ENCODE measurements at regions not wholly inside any gene's neighbourhood (a gene's known extent, or its start where the extent isn't known, plus 50 kb on each side); places are given as distances from the start of the nearest gene placed in this dataset.

GRCh38 chr4:24078347-24078962 is 188.6 kb upstream of the PPARGC1A start:
- FAIRE-seq (no peak), DNase-seq (ENCODE audit: low read depth in 1 of 2, low spot score in 2 of 2) (no peak)
- Histone ChIP-seq H3K36me3 (ENCODE audit: control insufficient read depth in 2 of 4, insufficient read depth in 4 of 4, low read length in 3 of 4) (no peaks in the 10 kb centered on the region), H3K9me3 (ENCODE audit: insufficient read depth in 2 of 2, low read depth in 1 of 2, low read length in 1 of 2) (no peaks in the 10 kb centered on the region), H4K8ac (ENCODE audit: extremely low read depth, insufficient read depth, low read length) (no peak overlapping the region), H3K27me3 (replicated peaks in 1 of 4; ENCODE audit: control insufficient read depth in 3 of 4, extremely low read depth in 1 of 4, insufficient read depth in 3 of 4, low read length in 3 of 4) (no peaks in the 10 kb centered on the region; a peak in 1 of 7 replicates), H3K56ac (replicated peaks; ENCODE audit: insufficient read length, low read depth, low read length) (no peak overlapping the region), H2BK12ac (ENCODE audit: low read depth, low read length) (no peak overlapping the region), H3K4me1 (replicated peaks in 1 of 4; ENCODE audit: control insufficient read depth in 3 of 4, insufficient read depth in 4 of 4, low read length in 3 of 4) (no peaks in the 10 kb centered on the region), H3K27ac (ENCODE audit: low read depth, low read length) (no peak overlapping the region), H3K79me2 (ENCODE audit: control insufficient read depth in 1 of 2, insufficient read depth in 2 of 2, low read length in 2 of 2) (no peaks in the 10 kb centered on the region), H2BK15ac (ENCODE audit: low read length) (no peak overlapping the region), H3K79me1 (ENCODE audit: low read depth, low read length) (no peaks in the 10 kb centered on the region), H4K91ac (replicated peaks; ENCODE audit: insufficient read length, low read length) (no peak overlapping the region), H2BK120ac (replicated peaks; ENCODE audit: low read depth, low read length) (no peak overlapping the region), H3K4ac (replicated peaks; ENCODE audit: insufficient read length, low read depth, low read length) (no peak overlapping the region), H3K4me2 (ENCODE audit: insufficient read depth in 1 of 2, low read depth in 2 of 2, low read length in 2 of 2) (no peak overlapping the region), H2AFZ (ENCODE audit: low read length) (no peak overlapping the region), H3K4me3 (ENCODE audit: extremely low read depth in 1 of 4, insufficient read depth in 2 of 4, low read depth in 3 of 4, low read length in 4 of 4) (no peak overlapping the region), H3K23me2 (ENCODE audit: low read depth, low read length) (no peaks in the 10 kb centered on the region), H2BK20ac (ENCODE audit: low read length) (no peak overlapping the region), H4K20me1 (replicated peaks in 1 of 2; ENCODE audit: control insufficient read depth in 1 of 2, insufficient read depth in 2 of 2, low read length in 2 of 2) (no peaks in the 10 kb centered on the region), H3K14ac (ENCODE audit: insufficient read length) (no peak overlapping the region), H3K23ac (ENCODE audit: insufficient read length) (no peak overlapping the region), H3K9ac (replicated peaks in 1 of 4; ENCODE audit: extremely low read depth in 1 of 4, low read depth in 3 of 4, low read length in 3 of 4) (no peak overlapping the region), H4K5ac (ENCODE audit: insufficient read length, low read depth, low read length) (no peak overlapping the region), H3K18ac (ENCODE audit: extremely low read depth, low read length) (no peak overlapping the region), H2BK5ac (ENCODE audit: low read depth, low read length) (no peak overlapping the region), H2AK5ac (ENCODE audit: low read depth, low read length) (no peak overlapping the region)
- ChIA-PET CTCF (ENCODE audit: partially characterized antibody) (no interaction called here), POLR2A (ENCODE audit: partially characterized antibody) (no interaction called here)
- 93% methylated on average over 2 of the region's 2 CpGs; no CpG with 5 or more reads in 1 of the 2 experiments for WGBS, 2 experiments (ENCODE audit: extremely low coverage in 1 of 2, insufficient coverage in 1 of 2, insufficient read length in 1 of 2, insufficient replicate concordance in 2 of 2, low coverage in 1 of 2, low lambda C conversion rate in 2 of 2, missing lambda C conversion rate in 1 of 2)
- TF ChIP-seq RFX5 (IDR thresholded peaks at IDR 0.05; ENCODE audit: borderline replicate concordance, low read depth, low read length) (no peak), KDM5A (IDR thresholded peaks at IDR 0.05; ENCODE audit: low read length) (no peak), MAFK (IDR thresholded peaks at IDR 0.05; ENCODE audit: low read depth, low read length) (no peak), TAF1 (IDR thresholded peaks at IDR 0.05; ENCODE audit: low read depth, low read length) (no peak), YY1 (IDR thresholded peaks at IDR 0.05; ENCODE audit: low read depth, low read length) (no peak)
